ENCODE measurements at regions not wholly inside any gene's neighbourhood (a gene's known extent, or its start where the extent isn't known, plus 50 kb on each side); places are given as distances from the start of the nearest gene placed in this dataset.

DNA sequence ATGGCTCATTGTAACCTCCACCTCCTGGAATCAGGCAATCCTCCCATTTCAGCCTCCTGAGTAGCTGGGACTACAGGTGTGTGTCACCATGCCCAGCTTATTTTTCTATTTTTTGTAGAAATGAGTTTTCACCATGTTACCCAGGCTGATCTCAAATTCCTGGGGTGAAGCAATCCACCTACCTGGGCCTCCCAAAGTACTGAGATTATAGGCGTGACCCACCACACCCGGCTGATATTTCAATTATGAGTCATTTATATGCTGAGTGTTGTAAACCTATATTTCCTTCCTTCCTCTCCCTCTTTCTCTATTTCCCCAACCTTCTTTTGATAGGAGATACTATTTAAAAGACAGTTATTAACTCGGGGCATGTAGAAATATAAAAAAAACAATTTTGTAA, 469.6 kb upstream of the ID2 start:
- Histone ChIP-seq H3K27ac (ENCODE audit: low read length, poor library complexity, severe bottlenecking) (no peak overlapping the region), H3K4ac (ENCODE audit: low read depth in 1 of 2, low read length in 2 of 2) (no peak overlapping the region), H2AK5ac (ENCODE audit: low read length, severe bottlenecking) (no peak overlapping the region), H2AFZ (ENCODE audit: low read depth, low read length) (no peak overlapping the region), H2BK15ac (ENCODE audit: low read depth, poor library complexity, severe bottlenecking) (no peak overlapping the region), H3K9me3 (ENCODE audit: control insufficient read depth, low read length) (peaks cover 22% of the 10 kb centered on the region), H2BK5ac (ENCODE audit: low read depth, low read length, poor library complexity, severe bottlenecking) (no peak overlapping the region), H3K9ac (ENCODE audit: low read length) (no peak overlapping the region), H3K14ac (ENCODE audit: low read length in 2 of 2) (no peak overlapping the region), H3K4me2 (ENCODE audit: low read length, poor library complexity, severe bottlenecking) (no peak overlapping the region), H4K8ac (ENCODE audit: low read length) (no peak overlapping the region), H2BK120ac (ENCODE audit: low read depth, low read length) (no peak overlapping the region), H4K91ac (ENCODE audit: low read length) (no peak overlapping the region), H3K4me1 (ENCODE audit: control insufficient read depth, insufficient read depth, low read depth, low read length) (no peaks in the 10 kb centered on the region), H3K36me3 (ENCODE audit: control insufficient read depth in 1 of 2, insufficient read depth in 2 of 2, low read depth in 1 of 2, low read length in 2 of 2) (no peaks in the 10 kb centered on the region), H3K18ac (ENCODE audit: low read depth in 1 of 2, low read length in 2 of 2) (no peak overlapping the region), H3K79me1 (replicated peaks; ENCODE audit: low read length, poor library complexity, severe bottlenecking) (no peaks in the 10 kb centered on the region), H3K4me3 (ENCODE audit: insufficient read depth in 1 of 2, low read depth in 1 of 2, low read length in 2 of 2) (no peak overlapping the region), H3K23ac (ENCODE audit: low read length in 2 of 2) (no peak overlapping the region), H2BK12ac (ENCODE audit: low read length in 2 of 2) (no peak overlapping the region), H3K27me3 (ENCODE audit: control insufficient read depth in 1 of 2, insufficient read depth in 1 of 2, low read length in 2 of 2) (no peaks in the 10 kb centered on the region)
- no peak for DNase-seq
- WGBS: no CpG with 5 or more reads among the region's 3 CpGs

DNA sequence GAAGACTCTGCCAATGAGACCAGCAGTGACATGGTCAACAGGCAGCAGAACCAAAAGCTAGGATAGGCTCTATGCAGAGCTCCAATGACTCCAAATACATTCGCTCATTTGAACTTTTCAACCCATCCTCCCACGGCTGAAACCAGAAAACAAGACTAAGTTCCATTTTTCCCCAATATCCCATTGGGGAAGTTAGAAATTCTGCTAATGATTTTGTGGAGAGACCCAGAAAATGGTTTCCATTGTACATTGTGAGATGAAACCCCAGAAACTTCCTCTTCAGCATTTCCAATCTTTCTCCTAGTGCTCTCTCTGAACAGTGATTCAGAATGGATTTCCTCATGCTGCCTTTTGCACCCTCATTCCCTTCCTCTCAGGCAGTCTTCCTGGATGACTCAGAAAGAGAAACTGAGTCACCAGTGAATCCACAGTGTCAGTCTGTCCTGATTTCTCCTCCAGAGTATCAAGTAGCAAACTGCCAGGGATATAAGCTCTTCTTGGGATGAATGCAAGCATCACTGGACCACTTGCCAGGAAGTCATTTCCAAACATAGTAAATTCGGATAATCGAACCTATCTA, 467.7 kb upstream of the ID2 start:
- H3K14ac ChIP-seq (ENCODE audit: low read length in 2 of 2): no peak overlapping the region
- H3K4ac ChIP-seq (ENCODE audit: low read depth in 1 of 2, low read length in 2 of 2): no peak overlapping the region
- H3K23ac ChIP-seq (ENCODE audit: low read length in 2 of 2): no peak overlapping the region
- no peak overlapping the region for H2BK12ac ChIP-seq (ENCODE audit: low read length in 2 of 2)
- no peak for DNase-seq
- no peak overlapping the region for H2BK120ac ChIP-seq (ENCODE audit: low read depth, low read length)
- 97% methylated on average over 3 of the region's 4 CpGs for WGBS
- H3K9me3 ChIP-seq (ENCODE audit: control insufficient read depth, low read length): peaks cover 8% of the 10 kb centered on the region
- no peak overlapping the region for H4K91ac ChIP-seq (ENCODE audit: low read length)
- H3K9ac ChIP-seq (ENCODE audit: low read length): peak overlapping the region; percentile 4
- no peaks in the 10 kb centered on the region for H3K4me1 ChIP-seq (ENCODE audit: control insufficient read depth, insufficient read depth, low read depth, low read length)
- H3K18ac ChIP-seq (ENCODE audit: low read depth in 1 of 2, low read length in 2 of 2): no peak overlapping the region
- no peak overlapping the region for H3K4me2 ChIP-seq (ENCODE audit: low read length, poor library complexity, severe bottlenecking)
- H4K8ac ChIP-seq (ENCODE audit: low read length): no peak overlapping the region
- H2BK5ac ChIP-seq (ENCODE audit: low read depth, low read length, poor library complexity, severe bottlenecking): no peak overlapping the region
- H3K4me3 ChIP-seq (ENCODE audit: insufficient read depth in 1 of 2, low read depth in 1 of 2, low read length in 2 of 2): no peak overlapping the region
- H3K36me3 ChIP-seq (ENCODE audit: control insufficient read depth in 1 of 2, insufficient read depth in 2 of 2, low read depth in 1 of 2, low read length in 2 of 2): no peaks in the 10 kb centered on the region
- no peak overlapping the region for H2BK15ac ChIP-seq (ENCODE audit: low read depth, poor library complexity, severe bottlenecking)
- no peak overlapping the region for H2AFZ ChIP-seq (ENCODE audit: low read depth, low read length)
- H2AK5ac ChIP-seq (ENCODE audit: low read length, severe bottlenecking): no peak overlapping the region
- no peak overlapping the region for H3K27ac ChIP-seq (ENCODE audit: low read length, poor library complexity, severe bottlenecking)
- no peaks in the 10 kb centered on the region for H3K27me3 ChIP-seq (ENCODE audit: control insufficient read depth in 1 of 2, insufficient read depth in 1 of 2, low read length in 2 of 2)
- no peaks in the 10 kb centered on the region for H3K79me1 ChIP-seq (replicated peaks; ENCODE audit: low read length, poor library complexity, severe bottlenecking)

DNA sequence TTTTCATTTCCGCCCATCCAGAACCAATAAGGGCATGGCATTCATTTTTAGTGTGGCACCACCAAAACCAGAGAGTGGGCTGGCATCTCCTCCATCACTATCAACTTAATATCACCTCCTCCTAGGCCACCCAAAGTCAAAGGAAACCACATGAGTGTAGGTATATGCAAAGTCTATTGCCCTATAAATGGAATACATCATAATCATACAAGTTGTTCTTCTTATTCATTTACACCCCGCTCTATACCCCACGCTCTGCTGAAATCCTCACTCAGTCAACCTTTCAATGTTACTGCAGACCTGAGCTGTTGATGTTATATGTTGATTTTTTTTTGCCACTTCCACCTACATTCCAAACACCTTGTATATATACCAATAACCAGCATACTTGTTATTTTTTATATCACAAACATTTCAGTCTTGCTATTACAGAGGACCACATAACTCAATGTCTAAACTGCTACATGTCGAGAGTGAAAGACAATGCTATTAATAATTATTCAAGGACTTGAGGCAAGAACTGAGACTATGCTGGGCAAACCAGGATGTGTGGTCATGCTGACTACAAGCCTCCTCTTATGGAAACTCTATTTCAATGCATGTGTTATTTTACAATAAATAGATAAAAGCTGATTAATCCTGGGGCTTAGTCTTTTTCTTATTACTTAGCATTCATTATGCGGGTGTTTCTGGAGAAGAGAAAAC, 466.5 kb upstream of the ID2 start:
- Histone ChIP-seq H2BK15ac (ENCODE audit: low read depth, poor library complexity, severe bottlenecking) (no peak overlapping the region), H2AFZ (ENCODE audit: low read depth, low read length) (no peak overlapping the region), H3K9ac (ENCODE audit: low read length) (no peak overlapping the region), H3K9me3 (ENCODE audit: control insufficient read depth, low read length) (peaks cover under 1% of the 10 kb centered on the region), H2BK12ac (ENCODE audit: low read length in 2 of 2) (no peak overlapping the region), H3K4me2 (ENCODE audit: low read length, poor library complexity, severe bottlenecking) (no peak overlapping the region), H3K27ac (ENCODE audit: low read length, poor library complexity, severe bottlenecking) (no peak overlapping the region), H3K18ac (ENCODE audit: low read depth in 1 of 2, low read length in 2 of 2) (no peak overlapping the region), H3K23ac (ENCODE audit: low read length in 2 of 2) (no peak overlapping the region), H4K91ac (ENCODE audit: low read length) (no peak overlapping the region), H3K79me1 (replicated peaks; ENCODE audit: low read length, poor library complexity, severe bottlenecking) (no peaks in the 10 kb centered on the region), H2BK5ac (ENCODE audit: low read depth, low read length, poor library complexity, severe bottlenecking) (no peak overlapping the region), H2AK5ac (ENCODE audit: low read length, severe bottlenecking) (no peak overlapping the region), H3K27me3 (ENCODE audit: control insufficient read depth in 1 of 2, insufficient read depth in 1 of 2, low read length in 2 of 2) (no peaks in the 10 kb centered on the region), H4K8ac (ENCODE audit: low read length) (no peak overlapping the region), H3K4ac (ENCODE audit: low read depth in 1 of 2, low read length in 2 of 2) (no peak overlapping the region), H3K36me3 (ENCODE audit: control insufficient read depth in 1 of 2, insufficient read depth in 2 of 2, low read depth in 1 of 2, low read length in 2 of 2) (no peaks in the 10 kb centered on the region), H2BK120ac (ENCODE audit: low read depth, low read length) (no peak overlapping the region), H3K14ac (ENCODE audit: low read length in 2 of 2) (no peak overlapping the region), H3K4me3 (ENCODE audit: insufficient read depth in 1 of 2, low read depth in 1 of 2, low read length in 2 of 2) (no peak overlapping the region), H3K4me1 (ENCODE audit: control insufficient read depth, insufficient read depth, low read depth, low read length) (no peaks in the 10 kb centered on the region)
- no peak for DNase-seq
- WGBS: 96% methylated on average over 2 of the region's 5 CpGs

DNA sequence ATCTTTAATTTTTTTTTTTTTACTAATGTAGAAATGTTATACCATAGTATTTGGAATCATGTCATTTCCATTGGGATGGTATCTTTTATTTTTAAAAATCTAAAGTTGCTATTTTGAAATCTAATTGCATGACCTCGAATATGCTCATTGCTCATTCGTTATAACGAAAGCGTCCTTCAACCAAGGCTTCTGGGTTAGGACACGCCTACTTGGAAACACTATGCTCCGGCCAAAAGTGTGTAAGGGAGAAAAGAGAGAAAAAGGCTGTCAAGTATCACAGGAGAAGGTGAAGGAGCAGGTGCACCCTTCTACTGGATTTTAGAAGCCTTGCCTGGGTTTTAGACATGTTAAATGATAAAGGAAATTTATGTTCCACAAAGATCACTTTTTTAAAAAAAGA, 465.9 kb upstream of the ID2 start:
- no peak overlapping the region for H3K18ac ChIP-seq (ENCODE audit: low read depth in 1 of 2, low read length in 2 of 2)
- no peaks in the 10 kb centered on the region for H3K36me3 ChIP-seq (ENCODE audit: control insufficient read depth in 1 of 2, insufficient read depth in 2 of 2, low read depth in 1 of 2, low read length in 2 of 2)
- H2BK12ac ChIP-seq (ENCODE audit: low read length in 2 of 2): no peak overlapping the region
- H2AFZ ChIP-seq (ENCODE audit: low read depth, low read length): no peak overlapping the region
- no peaks in the 10 kb centered on the region for H3K4me1 ChIP-seq (ENCODE audit: control insufficient read depth, insufficient read depth, low read depth, low read length)
- no peak overlapping the region for H2BK120ac ChIP-seq (ENCODE audit: low read depth, low read length)
- H3K27me3 ChIP-seq (ENCODE audit: control insufficient read depth in 1 of 2, insufficient read depth in 1 of 2, low read length in 2 of 2): no peaks in the 10 kb centered on the region
- H3K27ac ChIP-seq (ENCODE audit: low read length, poor library complexity, severe bottlenecking): no peak overlapping the region
- no peak overlapping the region for H3K4me2 ChIP-seq (ENCODE audit: low read length, poor library complexity, severe bottlenecking)
- no peak overlapping the region for H3K4ac ChIP-seq (ENCODE audit: low read depth in 1 of 2, low read length in 2 of 2)
- no peak overlapping the region for H3K14ac ChIP-seq (ENCODE audit: low read length in 2 of 2)
- peak overlapping the region in 1 of 2 experiments; percentile 5 for H3K4me3 ChIP-seq (ENCODE audit: insufficient read depth in 1 of 2, low read depth in 1 of 2, low read length in 2 of 2)
- peak overlapping the region; percentile 50 for H3K9ac ChIP-seq (ENCODE audit: low read length)
- no peak overlapping the region for H4K8ac ChIP-seq (ENCODE audit: low read length)
- H2AK5ac ChIP-seq (ENCODE audit: low read length, severe bottlenecking): no peak overlapping the region
- no peak overlapping the region for H2BK5ac ChIP-seq (ENCODE audit: low read depth, low read length, poor library complexity, severe bottlenecking)
- no peaks in the 10 kb centered on the region for H3K9me3 ChIP-seq (ENCODE audit: control insufficient read depth, low read length)
- 96% methylated on average over 6 of the region's 6 CpGs for WGBS
- no peak overlapping the region for H4K91ac ChIP-seq (ENCODE audit: low read length)
- DNase-seq: no peak
- H2BK15ac ChIP-seq (ENCODE audit: low read depth, poor library complexity, severe bottlenecking): no peak overlapping the region
- H3K23ac ChIP-seq (ENCODE audit: low read length in 2 of 2): no peak overlapping the region
- no peaks in the 10 kb centered on the region for H3K79me1 ChIP-seq (replicated peaks; ENCODE audit: low read length, poor library complexity, severe bottlenecking)

Measured in mesenchymal stem cell (in vitro differentiated cells and primary cell).